HEK293T (cell line): ENCODE measurements at regions not wholly inside any gene's neighbourhood (a gene's known extent, or its start where the extent isn't known, plus 50 kb on each side); places are given as distances from the start of the nearest gene placed in this dataset.

Experiments
- ARNT ChIP-seq: fragments of 450-650 bp; IDR thresholded peaks from 2 replicates; pipeline ENCODE4 v1.6.1; 2017; ENCODE audit warnings: mild to moderate bottlenecking
- BHLHE40 ChIP-seq: fragments of 450-650 bp; IDR thresholded peaks from 2 replicates; pipeline ENCODE4 v1.6.1; 2016; ENCODE audit warnings: mild to moderate bottlenecking, moderate library complexity, borderline replicate concordance
- CTBP1 ChIP-seq: fragments of 450-650 bp; IDR thresholded peaks from 2 replicates; pipeline ENCODE4 v1.6.1; 2016; ENCODE audit warnings: borderline replicate concordance
- ELF4 ChIP-seq: fragments of 450-650 bp; IDR thresholded peaks from 2 replicates; pipeline ENCODE4 v1.6.1; 2017; ENCODE audit warnings: antibody characterized with exemption
- FOXA1 ChIP-seq: fragments of 450-650 bp; IDR thresholded peaks from 2 replicates; pipeline ENCODE4 v1.6.1; 2016; ENCODE audit warnings: mild to moderate bottlenecking
- FOXK2 ChIP-seq: fragments of 450-650 bp; IDR thresholded peaks from 2 replicates; pipeline ENCODE4 v1.6.1; 2016; ENCODE audit warnings: mild to moderate bottlenecking
- FOXM1 ChIP-seq: fragments of 450-650 bp; IDR thresholded peaks from 2 replicates; pipeline ENCODE4 v1.6.1; 2017; ENCODE audit warnings: mild to moderate bottlenecking, borderline replicate concordance
- HDGF ChIP-seq: fragments of 450-650 bp; IDR thresholded peaks from 2 replicates; pipeline ENCODE4 v1.6.1; 2017; ENCODE audit warnings: antibody characterized with exemption, borderline replicate concordance
- L3MBTL2 ChIP-seq: fragments of 450-650 bp; conservative IDR thresholded peaks from 2 replicates; pipeline ENCODE4 v1.6.1; 2016; ENCODE audit warnings: mild to moderate bottlenecking
- NFRKB ChIP-seq: fragments of 450-650 bp; IDR thresholded peaks from 2 replicates; pipeline ENCODE4 v1.6.1; 2016; ENCODE audit warnings: mild to moderate bottlenecking, moderate library complexity
- SP1 ChIP-seq: fragments of 450-650 bp; IDR thresholded peaks from 2 replicates; pipeline ENCODE4 v1.6.1; 2017
- SUZ12 ChIP-seq: fragments of 450-650 bp; IDR thresholded peaks from 2 replicates; pipeline ENCODE4 v1.6.1; 2016; ENCODE audit warnings: mild to moderate bottlenecking
- TARDBP ChIP-seq: fragments of 450-650 bp; IDR thresholded peaks from 2 replicates; pipeline ENCODE4 v1.6.1; 2016
- TF ChIP-seq, protein P1 (sequence below): fragments of 450-650 bp; IDR thresholded peaks from 2 replicates; pipeline ENCODE4 v1.6.1; 2016

DNA sequence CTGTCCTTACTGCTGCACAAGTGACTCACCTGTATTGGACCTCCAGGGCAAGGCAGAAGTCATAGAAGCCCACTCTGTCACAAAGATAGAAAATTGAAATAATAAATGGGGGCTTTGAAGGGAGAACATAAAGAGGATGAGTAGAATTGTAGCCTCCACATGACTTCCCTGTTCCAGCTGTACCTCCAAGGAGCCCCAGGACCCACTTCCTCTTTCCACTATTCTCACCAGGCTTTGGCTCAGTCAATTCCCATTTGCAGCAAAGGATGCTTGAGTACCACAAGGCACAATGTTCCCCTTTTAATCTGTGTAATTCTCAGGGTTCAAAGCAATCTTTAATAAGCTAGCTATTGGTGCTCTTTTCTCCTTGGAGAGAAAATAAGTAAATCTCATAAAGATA lies 512.1 kb downstream of the TOX3 start:
- TF ChIP-seq FOXA1: no peak
- no peak for TF ChIP-seq SP1
- TF ChIP-seq ARNT: no peak
- TF ChIP-seq TARDBP: no peak
- TF ChIP-seq L3MBTL2: no peak
- TF ChIP-seq SUZ12: no peak
- TF ChIP-seq HDGF: no peak
- TF ChIP-seq FOXK2: no peak
- TF ChIP-seq BHLHE40: no peak
- no peak for TF ChIP-seq FOXM1
- TF ChIP-seq, protein P1, sequence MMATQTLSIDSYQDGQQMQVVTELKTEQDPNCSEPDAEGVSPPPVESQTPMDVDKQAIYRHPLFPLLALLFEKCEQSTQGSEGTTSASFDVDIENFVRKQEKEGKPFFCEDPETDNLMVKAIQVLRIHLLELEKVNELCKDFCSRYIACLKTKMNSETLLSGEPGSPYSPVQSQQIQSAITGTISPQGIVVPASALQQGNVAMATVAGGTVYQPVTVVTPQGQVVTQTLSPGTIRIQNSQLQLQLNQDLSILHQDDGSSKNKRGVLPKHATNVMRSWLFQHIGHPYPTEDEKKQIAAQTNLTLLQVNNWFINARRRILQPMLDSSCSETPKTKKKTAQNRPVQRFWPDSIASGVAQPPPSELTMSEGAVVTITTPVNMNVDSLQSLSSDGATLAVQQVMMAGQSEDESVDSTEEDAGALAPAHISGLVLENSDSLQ: no peak
- no peak for TF ChIP-seq ELF4
- no peak for TF ChIP-seq CTBP1
- TF ChIP-seq NFRKB: no peak
